PFSK-1 (cell line): ENCODE measurements at regions not wholly inside any gene's neighbourhood (a gene's known extent, or its start where the extent isn't known, plus 50 kb on each side); places are given as distances from the start of the nearest gene placed in this dataset.

Source experiments
- FOXP2 ChIP-seq: optimal IDR thresholded peaks from 2 replicates; pipeline ENCODE3; 2011; ENCODE audit warnings: borderline replicate concordance, control low read depth, inconsistent platforms; ENCODE audit not compliant: insufficient read depth; ENCODE audit errors: extremely low read length, extremely low read depth
- POLR2AphosphoS5 ChIP-seq: IDR thresholded peaks from 2 replicates; pipeline ENCODE4 v1.6.1; 2012; ENCODE audit warnings: low read depth, mild to moderate bottlenecking, control low read depth, low read length, moderate library complexity
- SIN3A ChIP-seq: IDR thresholded peaks from 2 replicates; pipeline ENCODE4 v1.6.1; 2012; ENCODE audit warnings: mild to moderate bottlenecking, low read length, moderate library complexity, borderline replicate concordance; ENCODE audit not compliant: insufficient read depth
- TAF1 ChIP-seq: IDR thresholded peaks from 2 replicates; pipeline ENCODE4 v1.6.1; 2012; ENCODE audit warnings: low read length, control low read depth, borderline replicate concordance; ENCODE audit not compliant: insufficient read depth
- TF ChIP-seq, protein P1 (sequence below), 2 experiments: IDR thresholded peaks; 2 replicates each; pipeline versions ENCODE4 v1.6.1 to v1.8.0; 2011 to 2012; ENCODE audit warnings: low read depth in 2 of 2, low read length in 2 of 2, control low read depth in 1 of 2, inconsistent platforms in 1 of 2, mild to moderate bottlenecking in 1 of 2, moderate library complexity in 1 of 2; ENCODE audit not compliant: insufficient read depth in 1 of 2

DNA sequence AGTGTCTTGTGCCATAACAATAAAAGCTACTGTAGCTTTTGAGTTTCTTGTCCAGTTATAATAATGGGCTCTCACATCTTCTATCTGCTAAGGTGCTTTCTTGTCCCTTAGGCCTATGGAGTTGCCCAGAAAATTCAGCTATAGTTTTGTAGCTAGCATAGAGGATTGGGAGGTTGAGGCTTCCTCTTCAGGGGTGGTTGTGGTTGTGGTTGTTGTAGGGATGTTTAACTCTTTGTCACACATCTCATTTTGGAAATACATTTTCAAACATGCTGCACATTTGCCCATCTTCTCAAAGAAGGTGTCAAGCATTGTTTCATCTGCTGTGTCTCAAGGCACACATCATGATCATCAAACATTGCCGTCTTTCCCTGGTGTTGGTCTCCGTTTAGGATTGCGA, 65.0 kb downstream of the ATXN3L start:
- TF ChIP-seq, protein P1, sequence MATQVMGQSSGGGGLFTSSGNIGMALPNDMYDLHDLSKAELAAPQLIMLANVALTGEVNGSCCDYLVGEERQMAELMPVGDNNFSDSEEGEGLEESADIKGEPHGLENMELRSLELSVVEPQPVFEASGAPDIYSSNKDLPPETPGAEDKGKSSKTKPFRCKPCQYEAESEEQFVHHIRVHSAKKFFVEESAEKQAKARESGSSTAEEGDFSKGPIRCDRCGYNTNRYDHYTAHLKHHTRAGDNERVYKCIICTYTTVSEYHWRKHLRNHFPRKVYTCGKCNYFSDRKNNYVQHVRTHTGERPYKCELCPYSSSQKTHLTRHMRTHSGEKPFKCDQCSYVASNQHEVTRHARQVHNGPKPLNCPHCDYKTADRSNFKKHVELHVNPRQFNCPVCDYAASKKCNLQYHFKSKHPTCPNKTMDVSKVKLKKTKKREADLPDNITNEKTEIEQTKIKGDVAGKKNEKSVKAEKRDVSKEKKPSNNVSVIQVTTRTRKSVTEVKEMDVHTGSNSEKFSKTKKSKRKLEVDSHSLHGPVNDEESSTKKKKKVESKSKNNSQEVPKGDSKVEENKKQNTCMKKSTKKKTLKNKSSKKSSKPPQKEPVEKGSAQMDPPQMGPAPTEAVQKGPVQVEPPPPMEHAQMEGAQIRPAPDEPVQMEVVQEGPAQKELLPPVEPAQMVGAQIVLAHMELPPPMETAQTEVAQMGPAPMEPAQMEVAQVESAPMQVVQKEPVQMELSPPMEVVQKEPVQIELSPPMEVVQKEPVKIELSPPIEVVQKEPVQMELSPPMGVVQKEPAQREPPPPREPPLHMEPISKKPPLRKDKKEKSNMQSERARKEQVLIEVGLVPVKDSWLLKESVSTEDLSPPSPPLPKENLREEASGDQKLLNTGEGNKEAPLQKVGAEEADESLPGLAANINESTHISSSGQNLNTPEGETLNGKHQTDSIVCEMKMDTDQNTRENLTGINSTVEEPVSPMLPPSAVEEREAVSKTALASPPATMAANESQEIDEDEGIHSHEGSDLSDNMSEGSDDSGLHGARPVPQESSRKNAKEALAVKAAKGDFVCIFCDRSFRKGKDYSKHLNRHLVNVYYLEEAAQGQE (IDR thresholded peaks at IDR 0.05; ENCODE audit: insufficient read depth in 1 of 2, low read depth in 2 of 2, low read length in 2 of 2): no peak
- TF ChIP-seq SIN3A (no peak), TAF1 (no peak), POLR2AphosphoS5 (no peak), FOXP2 (no peak)

DNA sequence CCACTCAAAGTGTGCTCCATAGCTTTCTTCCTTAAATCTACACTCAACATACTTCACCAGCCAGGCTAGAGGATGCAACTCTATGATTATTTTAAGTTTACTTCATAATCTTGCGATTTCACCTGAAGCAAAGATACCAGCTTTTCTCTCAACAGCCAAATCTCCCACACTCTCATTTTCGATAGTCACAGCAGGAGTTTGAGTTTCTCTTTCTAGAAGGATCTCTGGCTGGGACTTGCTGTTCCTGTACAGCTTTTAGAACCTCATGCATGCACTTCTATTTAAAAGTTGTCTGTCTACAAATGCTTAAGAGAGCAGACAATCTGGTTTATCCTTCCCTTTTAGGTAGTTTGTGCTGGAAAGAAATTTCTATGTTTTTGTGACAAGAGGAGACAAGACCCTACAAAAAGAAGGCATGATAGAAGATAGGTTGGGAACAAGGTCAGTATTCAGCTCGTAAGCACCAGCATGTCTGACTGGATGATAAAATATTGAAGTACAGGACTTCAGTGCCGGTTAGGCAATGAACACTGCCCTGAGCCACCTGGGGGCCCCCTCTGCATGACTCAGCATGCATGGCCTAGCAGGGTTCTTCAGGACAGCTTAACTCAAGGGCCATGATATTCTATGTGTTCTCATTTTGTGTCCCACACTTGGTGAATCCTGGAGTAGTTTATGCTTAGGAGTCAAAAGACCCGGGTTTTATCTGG, 65.6 kb downstream of the ATXN3L start:
- TF ChIP-seq FOXP2: no peak
- TF ChIP-seq, protein P1 (IDR thresholded peaks at IDR 0.05; ENCODE audit: insufficient read depth in 1 of 2, low read depth in 2 of 2, low read length in 2 of 2): no peak
- TF ChIP-seq SIN3A: no peak
- no peak for TF ChIP-seq TAF1
- TF ChIP-seq POLR2AphosphoS5: no peak

DNA sequence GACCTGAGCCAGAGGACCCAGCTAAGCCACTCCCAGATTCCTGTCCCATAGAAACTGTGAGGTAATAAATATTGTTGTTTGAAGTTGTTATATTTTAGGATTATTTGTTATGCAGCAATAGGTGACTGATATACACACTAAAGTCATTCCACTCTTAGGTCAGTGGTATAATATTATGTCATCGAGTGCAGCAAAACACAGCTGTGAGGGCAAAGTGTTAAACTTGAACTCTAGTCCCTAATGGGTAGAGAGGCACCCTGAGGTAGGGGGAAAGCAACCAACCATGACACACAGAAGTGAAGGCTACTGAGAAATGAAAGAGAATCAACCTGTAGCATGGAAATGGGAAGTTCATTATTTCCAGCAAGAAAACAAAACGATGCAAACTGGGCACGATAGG, 66.6 kb downstream of the ATXN3L start:
- TF ChIP-seq POLR2AphosphoS5 (no peak), TAF1 (no peak)

DNA sequence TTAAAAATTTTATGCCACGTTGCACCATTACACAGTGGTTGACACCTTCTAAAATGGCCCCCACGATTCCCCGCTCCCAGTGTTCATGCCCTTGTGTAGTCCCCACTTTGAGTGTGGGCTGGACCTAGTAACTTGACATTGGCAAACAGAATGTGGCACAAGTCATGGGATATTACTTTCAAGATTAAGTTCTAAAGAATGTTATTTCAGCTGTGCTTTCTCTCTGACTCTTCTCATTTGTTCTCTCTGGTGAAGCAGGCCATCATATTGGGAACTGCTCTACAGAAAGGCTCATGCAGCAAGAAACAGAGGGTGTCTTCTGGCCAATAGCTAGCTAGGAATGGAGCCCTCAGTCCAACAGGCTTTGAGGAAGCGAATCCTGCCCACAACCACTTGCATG, 67.1 kb downstream of the ATXN3L start:
- TF ChIP-seq FOXP2: no peak
- TF ChIP-seq POLR2AphosphoS5: no peak
- no peak for TF ChIP-seq SIN3A
- TF ChIP-seq, protein P1 (IDR thresholded peaks at IDR 0.05; ENCODE audit: insufficient read depth in 1 of 2, low read depth in 2 of 2, low read length in 2 of 2): no peak
- no peak for TF ChIP-seq TAF1

DNA sequence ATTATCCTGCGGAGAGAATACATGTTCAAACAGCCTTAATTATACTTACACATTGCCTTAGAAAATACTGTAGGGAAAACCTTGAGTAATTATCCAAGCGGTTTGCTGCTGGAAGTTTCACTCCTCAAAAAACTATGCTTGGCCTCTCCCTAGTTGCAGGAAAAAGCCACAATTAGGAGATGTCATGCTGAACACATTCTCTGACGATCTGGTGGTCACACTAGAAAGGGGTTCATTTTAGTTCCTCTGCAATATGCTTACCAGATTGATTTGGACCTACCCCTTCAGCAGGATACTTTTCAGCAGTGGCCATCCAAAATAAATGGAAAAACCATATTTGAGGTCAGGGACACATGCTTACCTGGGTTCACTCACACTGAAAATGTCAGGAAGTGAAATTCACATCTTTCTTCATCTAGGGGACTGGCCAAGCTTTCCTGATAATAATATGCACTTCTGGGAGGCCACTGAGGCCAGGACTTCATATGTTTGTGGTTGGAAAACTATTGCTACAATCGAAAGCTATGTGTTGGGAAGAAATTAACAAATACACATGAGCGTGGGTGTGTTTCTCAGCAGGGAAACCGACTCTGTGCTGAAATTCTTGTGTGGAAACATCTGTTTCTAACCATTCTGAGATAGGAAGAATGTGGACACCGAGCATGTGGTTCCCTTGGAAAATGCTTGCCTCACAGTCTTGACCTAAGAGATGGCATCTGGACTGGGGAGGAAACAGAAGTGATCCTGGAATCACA, 68.8 kb downstream of the ATXN3L start:
- TF ChIP-seq FOXP2: no peak
- TF ChIP-seq, protein P1 (IDR thresholded peaks at IDR 0.05; ENCODE audit: insufficient read depth in 1 of 2, low read depth in 2 of 2, low read length in 2 of 2): no peak
- no peak for TF ChIP-seq POLR2AphosphoS5
- no peak for TF ChIP-seq SIN3A
- no peak for TF ChIP-seq TAF1
